WTC11 (cell line): ENCODE measurements at regions not wholly inside any gene's neighbourhood (a gene's known extent, or its start where the extent isn't known, plus 50 kb on each side); places are given as distances from the start of the nearest gene placed in this dataset.

Experiments
- ATAC-seq: fragments of 200-7000 bp; cut with Tn5 transposase; 2 replicates; pipeline ENCODE4 v1.10.0; 2021; ENCODE audit warnings: mild to moderate bottlenecking, moderate library complexity
- CTCF ChIA-PET: fragments of 300-600 bp; sonication (Branson Sonifier 250); formaldehyde crosslinking; loops from one replicate; lab custom pipeline; 2021; ENCODE audit warnings: antibody characterized with exemption; lab: Charles Lee
- POLR2A ChIA-PET: fragments of 350-600 bp; sonication (Branson Sonifier 250); formaldehyde crosslinking; loops from one replicate; lab custom pipeline; 2021; ENCODE audit warnings: antibody characterized with exemption; lab: Charles Lee
- DNase-seq: peaks from one replicate; pipeline ENCODE4 v3.0.0; 2021; ENCODE audit warnings: low spot score
- H3K27ac Mint-ChIP-seq: 2 replicates; pipeline ENCODE4 v1.8.0; 2021; ENCODE audit warnings: mixed read lengths
- H3K27me3 Mint-ChIP-seq: 2 replicates; pipeline ENCODE4 v1.8.0; 2021; ENCODE audit warnings: low read depth, mild to moderate bottlenecking, moderate library complexity, mixed read lengths
- H3K36me3 Mint-ChIP-seq: 2 replicates; pipeline ENCODE4 v1.8.0; 2021; ENCODE audit warnings: mixed read lengths
- H3K4me1 Mint-ChIP-seq: 2 replicates; pipeline ENCODE4 v1.8.0; 2022; ENCODE audit warnings: mixed read lengths
- H3K4me3 Mint-ChIP-seq: 2 replicates; pipeline ENCODE4 v1.8.0; 2021; ENCODE audit warnings: mild to moderate bottlenecking, moderate library complexity, mixed read lengths
- H3K9me3 Mint-ChIP-seq: 2 replicates; pipeline ENCODE4 v1.8.0; 2021; ENCODE audit warnings: mixed read lengths
- AFF4 ChIP-seq: sonication (generic); formaldehyde crosslinking; IDR thresholded peaks from 2 replicates; pipeline ENCODE4 v1.8.1; 2023; ENCODE audit warnings: mild to moderate bottlenecking, missing genetic modification reagents, borderline replicate concordance
- FOXJ3 ChIP-seq: sonication (generic); formaldehyde crosslinking; IDR thresholded peaks from 2 replicates; pipeline ENCODE4 v1.9.0; 2021; ENCODE audit warnings: missing genetic modification reagents, mild to moderate bottlenecking, borderline replicate concordance
- MXD4 ChIP-seq: fragments of 250-450 bp; sonication (Bioruptor Pico); IDR thresholded peaks from 2 replicates; pipeline ENCODE4 v1.8.0; 2021; ENCODE audit warnings: mild to moderate bottlenecking, moderate library complexity, borderline replicate concordance
- MYBL2 ChIP-seq: sonication (generic); formaldehyde crosslinking; IDR thresholded peaks from 2 replicates; pipeline ENCODE4 v1.8.1; 2023; ENCODE audit warnings: mild to moderate bottlenecking, moderate library complexity, missing genetic modification reagents
- NFE2L1 ChIP-seq: sonication (generic); formaldehyde crosslinking; IDR thresholded peaks from 2 replicates; pipeline ENCODE4 v1.8.1; 2023; ENCODE audit warnings: missing genetic modification reagents
- NFYB ChIP-seq: sonication (generic); formaldehyde crosslinking; conservative IDR thresholded peaks from 2 replicates; pipeline ENCODE4 v1.8.0; 2022; ENCODE audit warnings: low read depth, missing genetic modification reagents
- PRRX2 ChIP-seq: fragments of 250-450 bp; sonication (Bioruptor Pico); IDR thresholded peaks from 2 replicates; pipeline ENCODE4 v1.8.0; 2021; ENCODE audit warnings: mild to moderate bottlenecking
- RORB ChIP-seq: fragments of 250-450 bp; sonication (Bioruptor Pico); IDR thresholded peaks from 2 replicates; pipeline ENCODE4 v1.9.0; 2021; ENCODE audit warnings: mild to moderate bottlenecking
- SOX15 ChIP-seq: fragments of 250-450 bp; sonication (Bioruptor Pico); IDR thresholded peaks from 2 replicates; pipeline ENCODE4 v1.9.0; 2021; ENCODE audit warnings: mild to moderate bottlenecking
- TEAD1 ChIP-seq: sonication (generic); formaldehyde crosslinking; IDR thresholded peaks from 2 replicates; pipeline ENCODE4 v1.8.0; 2022; ENCODE audit warnings: mild to moderate bottlenecking, missing genetic modification reagents
- ZMAT4 ChIP-seq: fragments of 250-450 bp; sonication (Bioruptor Pico); IDR thresholded peaks from 2 replicates; pipeline ENCODE4 v1.9.0; 2021; ENCODE audit warnings: mild to moderate bottlenecking
- ZNF396 ChIP-seq: fragments of 250-450 bp; sonication (Bioruptor Pico); IDR thresholded peaks from 2 replicates; pipeline ENCODE4 v1.8.0; 2021; ENCODE audit warnings: mild to moderate bottlenecking, moderate library complexity, borderline replicate concordance
- ZNF416 ChIP-seq: fragments of 250-450 bp; sonication (Bioruptor Pico); IDR thresholded peaks from 2 replicates; pipeline ENCODE4 v1.9.0; 2021; ENCODE audit warnings: mild to moderate bottlenecking, inconsistent platforms
- ZNF423 ChIP-seq: fragments of 250-450 bp; sonication (Bioruptor Pico); IDR thresholded peaks from 2 replicates; pipeline ENCODE4 v2.1.2; 2022; ENCODE audit warnings: mild to moderate bottlenecking, moderate library complexity
- ZSCAN18 ChIP-seq: fragments of 250-450 bp; sonication (Bioruptor Pico); IDR thresholded peaks from 2 replicates; pipeline ENCODE4 v2.1.2; 2022; ENCODE audit warnings: mild to moderate bottlenecking, moderate library complexity
- TF ChIP-seq, protein P1 (sequence below): fragments of 250-450 bp; sonication (Bioruptor Pico); IDR thresholded peaks from 2 replicates; pipeline ENCODE4 v1.8.0; 2021; ENCODE audit warnings: mild to moderate bottlenecking
- TF ChIP-seq, protein P2 (sequence below): fragments of 250-450 bp; sonication (Bioruptor Pico); IDR thresholded peaks from 2 replicates; pipeline ENCODE4 v1.9.0; 2021; ENCODE audit warnings: mild to moderate bottlenecking, borderline replicate concordance

GRCh38 chr2:166658901-166659300 lies 164.9 kb upstream of the SCN7A start:
- ATAC-seq (no peak), DNase-seq (no peak)
- H3K9me3 Mint-ChIP-seq: 0 out of 2 replicates have a peak, but pooled peaks cover 8% of the 10 kb centered on the region
- TF ChIP-seq ZNF396 (CRISPR knock-in tag) (no peak), ZMAT4 (CRISPR knock-in tag) (no peak), NFYB (no peak), SOX15 (CRISPR knock-in tag) (no peak), ZNF416 (CRISPR knock-in tag) (no peak)
- CTCF ChIA-PET: interaction anchor here (0.9 kb wide), 1 partner anchor 50 kb away, joined by 3 read pairs; no protein-coding TSS in a partner anchor
- no peak overlapping the region for H3K4me3 Mint-ChIP-seq
- peaks cover 9% of the 10 kb centered on the region for H3K4me1 Mint-ChIP-seq
- POLR2A ChIA-PET: no interaction called here
- no peak overlapping the region for H3K27ac Mint-ChIP-seq
- no peaks in the 10 kb centered on the region for H3K36me3 Mint-ChIP-seq
- no peaks in the 10 kb centered on the region for H3K27me3 Mint-ChIP-seq

DNA sequence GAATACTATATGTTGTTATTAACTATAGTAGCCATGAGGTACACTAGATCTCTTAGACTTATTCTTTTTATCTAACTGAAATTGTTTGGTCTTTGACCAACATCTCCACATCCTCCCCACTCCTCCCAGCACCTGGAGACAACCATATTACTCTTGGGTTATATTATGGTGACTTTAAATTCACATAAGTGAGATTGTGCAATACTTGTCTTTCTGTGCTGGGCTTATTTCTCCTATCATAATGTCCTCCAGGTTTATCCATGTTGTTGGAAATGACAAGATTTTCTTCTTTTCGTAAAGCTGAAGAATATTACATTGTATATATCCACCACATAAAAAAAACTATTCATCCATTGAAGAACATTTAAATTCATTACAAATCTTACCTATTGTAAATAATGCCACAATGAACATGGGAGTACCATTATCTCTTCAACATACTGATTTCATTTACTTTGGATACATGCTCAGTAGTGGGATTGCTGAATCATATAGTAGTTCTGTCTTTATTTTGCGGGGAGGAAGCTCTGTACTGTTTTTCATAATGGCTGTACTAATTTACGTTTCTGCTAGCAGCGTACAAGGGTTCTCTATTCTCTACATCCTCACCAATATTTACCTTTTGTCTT lies 159.2 kb upstream of the SCN7A start:
- ATAC-seq (no peak), DNase-seq (no peak)
- peaks cover 14% of the 10 kb centered on the region for H3K4me1 Mint-ChIP-seq
- H3K36me3 Mint-ChIP-seq: no peaks in the 10 kb centered on the region
- TF ChIP-seq PRRX2 (CRISPR knock-in tag) (no peak), ZMAT4 (CRISPR knock-in tag) (no peak), MXD4 (no peak)
- ChIA-PET CTCF (no interaction called here), POLR2A (no interaction called here)
- H3K27ac Mint-ChIP-seq: no peak overlapping the region
- H3K4me3 Mint-ChIP-seq: no peak overlapping the region
- no peaks in the 10 kb centered on the region for H3K27me3 Mint-ChIP-seq
- 0 out of 2 replicates have a peak, but pooled peaks cover 8% of the 10 kb centered on the region for H3K9me3 Mint-ChIP-seq

DNA sequence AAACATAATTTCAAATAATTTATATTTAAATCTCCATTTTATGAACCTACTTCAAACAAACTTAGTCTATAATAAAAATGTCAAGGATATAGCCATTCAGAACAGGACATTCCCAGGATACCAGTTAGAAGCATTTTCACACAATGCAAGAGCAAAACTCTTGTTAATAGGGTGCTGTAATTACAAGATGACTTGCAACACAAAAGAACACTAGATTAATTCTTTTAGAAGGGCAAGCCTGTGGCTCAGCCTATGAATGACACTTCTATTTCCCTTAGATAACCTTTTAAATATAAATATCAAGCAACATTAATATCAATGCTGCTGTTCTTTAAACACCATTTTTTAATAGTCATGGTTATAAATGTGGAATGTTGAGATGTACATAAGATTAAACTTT lies 157.9 kb upstream of the SCN7A start:
- CTCF ChIA-PET: no interaction called here
- DNase-seq: no peak
- Mint-ChIP-seq H3K4me1 (peaks cover 14% of the 10 kb centered on the region), H3K36me3 (no peaks in the 10 kb centered on the region), H3K4me3 (no peak overlapping the region), H3K27me3 (no peaks in the 10 kb centered on the region), H3K9me3 (0 out of 2 replicates have a peak, but pooled peaks cover 8% of the 10 kb centered on the region), H3K27ac (no peak overlapping the region)
- no peak for ATAC-seq
- no peak for TF ChIP-seq MYBL2 (CRISPR knock-in tag)
- POLR2A ChIA-PET: no interaction called here

- no peak for DNase-seq
- Mint-ChIP-seq H3K9me3 (0 out of 2 replicates have a peak, but pooled peaks cover 4% of the 10 kb centered on the region), H3K4me3 (no peak overlapping the region), H3K36me3 (no peaks in the 10 kb centered on the region), H3K27ac (no peak overlapping the region), H3K4me1 (peaks cover 14% of the 10 kb centered on the region), H3K27me3 (no peaks in the 10 kb centered on the region)
- POLR2A ChIA-PET: no interaction called here
- CTCF ChIA-PET: no interaction called here
- no peak for ATAC-seq
- TF ChIP-seq NFE2L1 (CRISPR knock-in tag) (no peak), RORB (CRISPR knock-in tag) (no peak), AFF4 (CRISPR knock-in tag) (no peak), FOXJ3 (no peak), ZSCAN18 (no peak), TEAD1 (CRISPR knock-in tag) (no peak), PRRX2 (CRISPR knock-in tag) (no peak), ZNF423 (CRISPR knock-in tag) (no peak)
- TF ChIP-seq, protein P1, sequence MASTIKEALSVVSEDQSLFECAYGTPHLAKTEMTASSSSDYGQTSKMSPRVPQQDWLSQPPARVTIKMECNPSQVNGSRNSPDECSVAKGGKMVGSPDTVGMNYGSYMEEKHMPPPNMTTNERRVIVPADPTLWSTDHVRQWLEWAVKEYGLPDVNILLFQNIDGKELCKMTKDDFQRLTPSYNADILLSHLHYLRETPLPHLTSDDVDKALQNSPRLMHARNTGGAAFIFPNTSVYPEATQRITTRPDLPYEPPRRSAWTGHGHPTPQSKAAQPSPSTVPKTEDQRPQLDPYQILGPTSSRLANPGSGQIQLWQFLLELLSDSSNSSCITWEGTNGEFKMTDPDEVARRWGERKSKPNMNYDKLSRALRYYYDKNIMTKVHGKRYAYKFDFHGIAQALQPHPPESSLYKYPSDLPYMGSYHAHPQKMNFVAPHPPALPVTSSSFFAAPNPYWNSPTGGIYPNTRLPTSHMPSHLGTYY (CRISPR knock-in tag): no peak
- TF ChIP-seq, protein P2, sequence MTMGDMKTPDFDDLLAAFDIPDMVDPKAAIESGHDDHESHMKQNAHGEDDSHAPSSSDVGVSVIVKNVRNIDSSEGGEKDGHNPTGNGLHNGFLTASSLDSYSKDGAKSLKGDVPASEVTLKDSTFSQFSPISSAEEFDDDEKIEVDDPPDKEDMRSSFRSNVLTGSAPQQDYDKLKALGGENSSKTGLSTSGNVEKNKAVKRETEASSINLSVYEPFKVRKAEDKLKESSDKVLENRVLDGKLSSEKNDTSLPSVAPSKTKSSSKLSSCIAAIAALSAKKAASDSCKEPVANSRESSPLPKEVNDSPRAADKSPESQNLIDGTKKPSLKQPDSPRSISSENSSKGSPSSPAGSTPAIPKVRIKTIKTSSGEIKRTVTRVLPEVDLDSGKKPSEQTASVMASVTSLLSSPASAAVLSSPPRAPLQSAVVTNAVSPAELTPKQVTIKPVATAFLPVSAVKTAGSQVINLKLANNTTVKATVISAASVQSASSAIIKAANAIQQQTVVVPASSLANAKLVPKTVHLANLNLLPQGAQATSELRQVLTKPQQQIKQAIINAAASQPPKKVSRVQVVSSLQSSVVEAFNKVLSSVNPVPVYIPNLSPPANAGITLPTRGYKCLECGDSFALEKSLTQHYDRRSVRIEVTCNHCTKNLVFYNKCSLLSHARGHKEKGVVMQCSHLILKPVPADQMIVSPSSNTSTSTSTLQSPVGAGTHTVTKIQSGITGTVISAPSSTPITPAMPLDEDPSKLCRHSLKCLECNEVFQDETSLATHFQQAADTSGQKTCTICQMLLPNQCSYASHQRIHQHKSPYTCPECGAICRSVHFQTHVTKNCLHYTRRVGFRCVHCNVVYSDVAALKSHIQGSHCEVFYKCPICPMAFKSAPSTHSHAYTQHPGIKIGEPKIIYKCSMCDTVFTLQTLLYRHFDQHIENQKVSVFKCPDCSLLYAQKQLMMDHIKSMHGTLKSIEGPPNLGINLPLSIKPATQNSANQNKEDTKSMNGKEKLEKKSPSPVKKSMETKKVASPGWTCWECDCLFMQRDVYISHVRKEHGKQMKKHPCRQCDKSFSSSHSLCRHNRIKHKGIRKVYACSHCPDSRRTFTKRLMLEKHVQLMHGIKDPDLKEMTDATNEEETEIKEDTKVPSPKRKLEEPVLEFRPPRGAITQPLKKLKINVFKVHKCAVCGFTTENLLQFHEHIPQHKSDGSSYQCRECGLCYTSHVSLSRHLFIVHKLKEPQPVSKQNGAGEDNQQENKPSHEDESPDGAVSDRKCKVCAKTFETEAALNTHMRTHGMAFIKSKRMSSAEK (CRISPR knock-in tag): no peak
These were observed 157.1 kb upstream of the SCN7A start for GRCh38 chr2:166651080-166651675.
